ENCODE measurements at regions not wholly inside any gene's neighbourhood (a gene's known extent, or its start where the extent isn't known, plus 50 kb on each side); places are given as distances from the start of the nearest gene placed in this dataset.

DNA sequence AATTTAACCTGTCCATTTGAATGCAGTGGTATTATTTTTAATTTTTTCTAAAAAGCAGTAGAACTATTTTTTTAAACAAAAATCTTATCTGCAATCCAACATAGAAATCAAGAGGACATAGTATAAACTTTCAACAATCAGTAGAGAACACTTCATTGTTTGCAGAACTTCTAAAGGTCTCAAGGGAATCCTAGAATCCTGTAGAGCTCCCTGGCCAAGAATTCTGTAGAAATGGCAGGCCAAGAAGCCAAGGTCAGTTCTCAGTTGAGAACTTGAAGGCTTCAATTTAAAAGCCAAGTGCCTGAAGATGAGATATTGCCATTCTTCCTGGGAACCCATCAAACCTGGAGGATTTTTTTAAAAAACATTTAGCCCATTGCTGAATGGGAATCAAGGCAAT lies 199.2 kb upstream of the KLF4 start:
- ATAC-seq (no peak), DNase-seq (no peak)

GRCh38 chr9:107685901-107686300 lies 196.3 kb upstream of the KLF4 start:
- ATAC-seq (no peak), DNase-seq (no peak)

DNA sequence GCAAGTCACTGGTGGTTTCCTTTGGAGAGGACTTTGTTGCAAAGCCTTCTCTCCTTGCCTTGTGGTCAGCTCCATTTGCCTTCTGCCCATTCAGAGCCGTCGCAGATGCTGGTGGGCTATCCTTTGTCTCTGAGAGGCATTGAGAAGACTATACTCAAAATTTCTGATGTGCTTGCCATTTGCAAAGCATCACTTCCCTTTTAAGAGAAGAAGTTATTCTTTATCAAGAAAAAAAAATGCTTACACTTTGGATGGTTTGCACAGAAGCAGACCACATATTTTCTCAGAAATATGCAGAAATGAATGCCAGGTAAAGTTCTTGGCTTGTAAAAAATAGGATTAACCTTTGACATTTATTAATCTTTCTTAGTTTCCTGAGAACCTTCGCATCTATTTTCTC lies 195.8 kb upstream of the KLF4 start:
- ATAC-seq (no peak), DNase-seq (no peak)

- no peak for DNase-seq
- no peak for ATAC-seq
These were observed 194.7 kb upstream of the KLF4 start for GRCh38 chr9:107684224-107684623.

DNA sequence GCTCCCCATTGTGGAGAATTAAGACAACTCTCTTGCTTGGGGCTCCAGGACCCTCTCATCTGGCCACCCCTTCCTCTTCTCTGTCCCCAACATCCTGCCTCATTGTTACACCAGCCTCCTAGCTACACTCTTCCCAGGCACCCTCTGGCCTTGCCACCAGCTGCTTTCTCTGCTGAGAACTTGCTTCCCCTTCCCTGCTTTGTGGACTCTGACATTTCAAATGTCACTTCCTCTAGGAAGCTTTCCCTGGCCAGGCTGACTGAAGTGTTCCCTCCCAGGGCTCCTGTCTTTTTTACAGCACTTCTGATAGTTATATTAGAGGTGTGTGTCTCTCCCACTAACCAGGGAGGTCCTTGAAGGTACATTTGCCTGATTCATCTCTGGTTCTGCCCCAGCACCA lies 194.0 kb upstream of the KLF4 start:
- ATAC-seq (no peak), DNase-seq (no peak)

- DNase-seq (no peak), ATAC-seq (no peak)
These were observed 192.4 kb upstream of the KLF4 start for GRCh38 chr9:107681988-107682387.

GRCh38 chr9:107675351-107676259 lies 186.0 kb upstream of the KLF4 start:
- DNase-seq = no peak
- no peak for ATAC-seq

DNA sequence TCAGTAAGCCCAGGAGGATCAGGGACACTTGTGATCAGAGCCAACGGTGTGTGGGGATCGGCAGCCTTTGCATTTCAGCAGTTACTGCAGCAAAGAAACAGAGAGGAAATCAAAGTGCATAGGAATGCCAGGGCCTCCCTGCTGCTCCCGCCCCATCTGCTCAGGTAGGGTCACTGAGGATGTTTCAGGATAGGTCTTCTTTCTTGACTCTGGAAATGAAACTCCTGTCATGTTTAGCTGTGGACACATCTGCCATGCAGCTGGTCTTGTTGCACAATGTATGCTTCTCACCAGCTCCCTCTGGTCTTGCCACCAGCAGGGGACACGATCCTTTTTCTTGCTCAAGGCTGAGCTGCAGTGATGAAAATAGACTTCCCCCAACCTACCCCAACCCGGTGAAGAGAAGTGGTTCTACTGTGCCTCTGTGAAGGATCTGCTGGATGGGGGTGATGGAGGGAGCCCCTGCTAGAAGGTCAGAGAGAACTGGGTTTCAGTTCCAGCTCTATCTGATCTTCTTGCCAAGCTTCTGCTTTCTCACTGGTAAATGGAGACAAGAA lies 185.2 kb upstream of the KLF4 start:
- DNase-seq (no peak), ATAC-seq (no peak)

DNA sequence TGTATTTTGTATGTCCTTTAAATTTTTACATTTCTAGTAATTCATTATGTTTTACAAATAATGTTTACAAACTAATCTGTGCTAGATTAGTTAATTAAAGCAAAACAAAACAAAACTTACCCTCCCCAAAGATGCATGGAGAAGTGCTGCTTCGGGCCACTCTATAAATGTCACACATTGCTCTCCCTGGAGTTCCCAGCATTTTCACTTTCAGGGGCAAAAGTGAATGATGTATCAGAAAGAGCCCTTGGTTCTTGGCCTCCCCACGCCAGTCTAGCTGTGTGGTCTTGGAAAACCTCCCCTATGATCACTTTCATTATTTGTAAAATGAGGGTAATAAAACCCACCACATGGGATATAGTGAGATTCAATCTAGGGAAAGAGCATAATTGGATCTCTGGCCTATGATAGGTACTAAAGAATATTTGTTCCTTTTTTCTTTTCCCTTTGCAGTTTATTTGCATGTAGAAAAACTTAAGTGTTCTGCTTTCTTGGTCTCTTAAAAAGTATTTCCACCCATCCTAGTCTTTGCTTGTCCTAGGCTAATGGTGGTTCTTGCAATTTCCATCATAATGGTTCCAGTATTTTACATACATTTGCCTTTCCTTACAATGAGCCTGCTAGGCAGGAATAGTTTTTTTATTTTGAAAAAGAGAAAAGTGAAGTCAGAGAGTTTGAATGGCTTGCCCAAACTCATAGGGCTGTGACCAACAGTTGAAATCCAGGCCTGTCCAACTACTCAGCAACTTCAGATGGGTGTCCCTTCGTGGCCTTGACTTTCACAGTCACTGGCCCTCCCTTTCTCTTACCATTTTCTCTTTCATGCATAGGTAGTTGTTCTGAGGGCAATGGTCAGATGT lies 184.5 kb upstream of the KLF4 start:
- DNase-seq (no peak), ATAC-seq (no peak)

- DNase-seq (no peak), ATAC-seq (no peak)
These were observed 182.0 kb upstream of the KLF4 start for GRCh38 chr9:107671588-107671987.

DNA sequence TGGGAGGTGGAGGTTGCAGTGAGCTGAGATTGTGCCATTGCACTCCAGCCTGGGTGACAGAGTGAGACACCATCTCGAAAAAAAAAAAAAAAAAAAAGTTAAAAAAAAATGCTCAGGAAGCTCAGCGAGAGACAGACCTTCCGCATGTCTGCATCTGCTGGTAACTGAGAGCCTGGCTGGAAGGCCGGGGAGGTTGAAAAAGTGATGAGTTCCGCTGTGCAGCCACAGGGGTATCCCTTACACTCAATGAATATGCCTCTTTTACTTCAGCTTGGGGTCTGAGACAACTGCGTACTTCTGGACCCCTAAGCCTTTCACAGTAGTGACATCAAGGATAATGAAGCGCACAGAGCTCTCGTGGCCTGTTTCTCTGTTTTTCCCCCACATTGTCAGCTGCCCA lies 179.9 kb upstream of the KLF4 start:
- DNase-seq = no peak
- no peak for ATAC-seq

GRCh38 chr9:107667231-107668070 lies 177.9 kb upstream of the KLF4 start:
- DNase-seq (no peak), ATAC-seq (no peak)

GRCh38 chr9:107665057-107665456 lies 175.5 kb upstream of the KLF4 start:
- ATAC-seq (no peak), DNase-seq (no peak)

DNA sequence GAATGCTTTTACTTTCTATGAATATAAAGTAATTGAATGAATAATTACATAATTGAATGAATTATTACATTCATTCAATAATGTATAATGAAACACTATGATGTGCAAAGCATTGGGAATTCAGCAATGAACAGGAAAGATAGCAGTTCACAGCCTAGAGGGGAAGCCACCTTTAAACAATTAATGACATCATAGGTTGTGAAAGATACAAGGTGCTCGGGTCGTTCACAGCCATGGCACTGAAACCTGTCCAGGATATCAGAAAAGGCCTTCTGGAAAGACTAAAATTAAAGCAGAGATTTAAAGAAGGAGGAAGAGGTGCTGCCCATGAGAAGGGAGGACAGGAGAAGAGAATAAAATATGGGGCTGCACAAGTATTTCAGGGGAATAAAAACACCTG lies 171.4 kb upstream of the KLF4 start:
- no peak for ATAC-seq
- no peak for DNase-seq

DNA sequence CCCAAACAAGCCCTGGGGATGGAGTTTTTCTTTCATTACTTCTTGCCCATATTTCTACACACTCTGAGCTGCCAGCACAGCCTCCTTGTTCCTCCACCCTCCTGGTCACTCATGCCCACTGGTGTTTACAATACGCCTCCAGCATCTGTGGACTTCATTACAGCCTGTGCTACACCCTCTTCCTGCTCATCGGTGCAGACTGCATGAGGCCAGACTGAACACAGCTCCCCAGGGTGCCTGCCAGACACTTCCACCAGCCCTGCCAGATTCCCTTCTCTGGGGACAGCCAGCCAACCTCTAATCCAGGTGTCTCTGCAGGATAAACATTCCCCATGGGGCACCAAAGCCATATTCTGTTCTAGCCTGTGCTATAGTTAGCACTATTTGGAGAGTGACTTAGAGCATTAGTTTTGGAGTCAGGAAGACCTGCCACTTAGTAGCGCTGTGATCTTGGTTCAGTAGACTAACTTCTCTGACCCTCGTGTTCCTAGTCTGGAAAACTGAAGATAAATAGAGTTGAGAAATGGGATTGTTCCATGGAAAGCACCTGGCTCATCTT lies 163.8 kb upstream of the KLF4 start:
- DNase-seq (no peak), ATAC-seq (no peak)

GRCh38 chr9:107650995-107651394 lies 161.4 kb upstream of the KLF4 start:
- ATAC-seq (no peak), DNase-seq (no peak)

GRCh38 chr9:107650321-107650720 lies 160.8 kb upstream of the KLF4 start:
- ATAC-seq (no peak), DNase-seq (no peak)

GRCh38 chr9:107648153-107648715 lies 158.7 kb upstream of the KLF4 start:
- ATAC-seq = no peak

DNA sequence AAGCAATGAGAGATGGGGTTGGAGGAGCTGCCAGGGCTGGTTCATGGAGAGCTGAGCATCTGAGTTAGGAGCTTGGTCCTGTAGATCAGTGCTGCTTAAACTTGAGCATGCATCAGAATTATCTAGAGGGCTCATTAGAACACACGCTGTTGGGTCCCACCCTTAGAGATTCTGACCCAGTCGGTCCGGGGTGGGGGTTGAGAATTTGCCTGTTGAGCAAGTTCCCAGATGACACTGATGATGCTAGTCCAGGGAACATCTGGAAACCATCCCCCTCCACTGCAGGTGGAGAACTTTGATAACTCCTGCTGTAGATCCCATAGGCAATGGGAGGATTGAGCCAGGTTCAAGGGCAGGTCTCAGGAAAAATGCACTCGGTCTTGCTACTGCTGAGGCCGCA lies 158.0 kb upstream of the KLF4 start:
- ATAC-seq (no peak), DNase-seq (no peak)

More at GRCh38 chr9:107648153-107648715, 158.7 kb upstream of the KLF4 start:
- DNase-seq = no peak

DNA sequence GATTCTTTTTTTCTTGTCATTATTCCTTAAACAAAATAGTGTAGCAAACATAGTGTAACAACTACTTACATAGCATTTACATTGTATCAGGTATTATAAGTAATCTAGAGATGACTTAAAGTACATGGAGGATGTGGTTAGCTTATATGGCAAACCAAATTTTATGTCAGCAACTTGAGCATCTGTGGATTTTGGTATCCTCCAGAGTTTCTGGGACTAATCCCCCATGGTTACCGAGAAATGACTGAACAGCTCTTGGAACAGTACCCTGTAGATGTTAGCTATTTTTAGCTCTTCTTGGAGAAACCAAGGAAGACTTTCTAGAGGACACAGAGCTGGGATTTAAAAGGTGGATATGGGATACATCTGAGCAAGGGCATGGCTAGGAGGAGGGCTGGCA lies 157.6 kb upstream of the KLF4 start:
- ATAC-seq (no peak), DNase-seq (no peak)

GRCh38 chr9:107645464-107645833 lies 155.9 kb upstream of the KLF4 start:
- DNase-seq = no peak
- no peak for ATAC-seq

Measured in stimulated activated naive CD8-positive, alpha-beta T cell treated with anti-CD3 and anti-CD28 coated beads, Interleukin-15, Interleukin-2, amounts not matched to agents 100 U/mL and 50 U/mL, for 24 hours (primary cell).